Skin of body (tissue), 1 donor: ENCODE measurements at regions not wholly inside any gene's neighbourhood (a gene's known extent, or its start where the extent isn't known, plus 50 kb on each side); places are given as distances from the start of the nearest gene placed in this dataset.

Source experiments
- DNase-seq: peaks from one replicate; lab custom pipeline; 2025; lab: John Stamatoyannopoulos, UW

- DNase-seq: no peak
Observed at GRCh38 chr10:78726171-78726570, 342.6 kb upstream of the ZMIZ1 start.

DNA sequence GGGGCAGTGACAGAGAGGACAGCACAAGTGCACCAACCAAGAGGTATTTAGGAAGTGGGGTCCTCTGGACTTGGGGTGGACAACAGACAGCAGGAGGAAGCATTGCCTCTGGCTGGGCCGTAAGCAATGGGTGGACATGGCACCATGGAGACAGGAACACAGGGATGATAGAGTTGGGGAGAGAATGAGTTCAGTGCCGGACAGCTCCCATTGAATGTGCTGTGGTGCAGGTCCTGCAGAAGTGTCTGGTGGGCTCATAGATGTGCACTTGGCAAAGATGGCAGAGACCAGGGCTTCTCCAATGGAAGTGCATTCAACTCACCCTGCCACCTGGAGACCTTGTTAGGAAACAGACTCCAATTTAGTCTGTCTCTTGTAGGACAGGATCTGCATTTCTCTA is 341.5 kb upstream of the ZMIZ1 start:
- no peak for DNase-seq

DNA sequence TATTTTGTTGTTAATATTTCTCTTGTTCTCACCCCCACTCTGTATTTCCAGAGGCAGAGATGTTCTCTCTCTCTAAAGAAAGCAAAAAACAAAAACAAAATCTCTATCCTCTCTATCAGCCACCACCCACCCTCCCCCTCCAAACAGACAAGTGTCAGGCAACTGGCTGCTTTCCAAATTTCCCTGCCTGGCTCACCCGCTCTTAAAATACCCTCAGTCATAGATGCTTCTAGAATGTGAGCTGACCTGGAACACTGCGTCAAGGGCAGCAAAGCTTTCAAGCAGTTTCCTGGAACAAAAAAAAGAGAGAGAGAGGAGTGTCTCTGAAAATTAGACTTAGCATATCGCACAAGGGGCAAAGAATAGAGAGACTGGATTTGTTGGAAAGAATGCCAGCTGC is 341.0 kb upstream of the ZMIZ1 start:
- DNase-seq: no peak

DNA sequence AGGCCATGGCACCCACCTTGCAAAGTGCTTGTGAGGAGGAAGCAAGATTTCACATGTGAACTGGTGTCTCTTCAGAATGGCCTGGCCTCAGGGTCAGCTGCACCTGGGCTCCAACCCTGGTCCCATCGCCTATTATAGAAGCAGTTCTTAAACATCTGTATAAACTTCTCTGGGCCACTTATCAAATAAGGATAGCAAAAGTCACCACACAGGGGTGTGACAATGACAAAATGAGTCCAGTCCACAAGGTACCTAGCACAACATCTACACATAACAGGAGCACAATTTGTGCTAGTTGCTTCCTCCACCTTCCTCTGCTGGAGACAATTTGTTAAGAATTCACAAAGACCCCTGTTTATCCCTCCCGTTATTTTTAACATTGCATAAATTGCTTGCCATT is 340.6 kb upstream of the ZMIZ1 start:
- DNase-seq: no peak

DNA sequence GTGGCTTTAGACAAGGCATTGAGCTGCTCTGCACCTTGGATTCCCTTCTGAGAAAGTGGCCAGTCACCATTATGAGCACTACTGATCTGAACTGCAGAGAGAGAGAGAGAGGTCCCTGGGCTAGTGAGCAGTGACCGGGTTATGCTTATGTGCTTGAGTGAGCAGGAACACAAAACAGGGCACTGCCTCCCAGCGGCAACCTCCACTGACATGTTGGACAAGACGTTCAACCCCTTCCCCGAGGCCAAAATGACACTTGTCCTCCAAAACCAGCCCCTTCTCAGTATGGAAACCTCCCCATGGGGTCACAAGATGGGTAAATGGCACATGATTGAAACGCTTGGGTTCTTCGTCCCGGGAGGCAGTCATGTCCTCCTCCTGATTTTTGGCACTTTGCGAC is 339.4 kb upstream of the ZMIZ1 start:
- no peak for DNase-seq

DNA sequence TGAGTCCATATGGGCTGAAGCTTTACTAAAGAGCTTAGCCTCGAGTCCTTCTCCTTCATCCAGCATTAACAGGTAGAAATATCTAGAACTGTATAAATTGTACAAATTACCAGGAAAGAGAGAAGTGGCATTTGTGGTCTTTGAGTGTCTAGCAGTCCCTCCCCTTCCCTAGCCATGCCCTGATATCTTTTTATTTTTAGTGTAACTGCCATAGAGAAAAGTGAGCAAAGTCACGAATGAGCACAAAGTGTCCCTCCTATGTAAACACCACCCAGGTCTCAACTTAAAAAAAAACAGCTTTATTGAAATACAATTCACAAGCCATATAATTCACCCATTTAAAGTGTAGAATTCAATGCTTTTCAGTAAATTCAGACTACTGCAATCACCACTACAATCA is 339.0 kb upstream of the ZMIZ1 start:
- no peak for DNase-seq

DNA sequence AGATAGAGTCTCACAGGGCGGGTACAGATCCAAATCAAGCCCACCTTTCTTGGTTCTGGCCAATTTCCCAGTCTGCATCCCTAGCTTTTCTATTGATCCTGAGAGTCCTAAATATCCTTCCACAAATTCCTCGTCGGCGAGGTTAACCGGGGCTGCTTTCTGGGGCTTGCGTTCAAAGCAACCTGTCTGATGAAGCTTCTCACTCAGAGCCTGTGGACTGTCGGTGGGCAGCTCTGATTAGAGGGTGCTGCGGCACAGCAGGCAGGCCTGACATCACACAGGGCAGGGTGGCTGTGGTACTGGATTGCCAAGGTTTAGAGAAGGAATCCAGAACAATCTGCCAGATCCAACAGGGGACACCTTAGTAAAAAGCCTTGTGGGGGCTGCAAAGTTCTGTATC is 338.0 kb upstream of the ZMIZ1 start:
- no peak for DNase-seq

- no peak for DNase-seq
Observed at GRCh38 chr10:78731675-78732074, 337.1 kb upstream of the ZMIZ1 start.

DNA sequence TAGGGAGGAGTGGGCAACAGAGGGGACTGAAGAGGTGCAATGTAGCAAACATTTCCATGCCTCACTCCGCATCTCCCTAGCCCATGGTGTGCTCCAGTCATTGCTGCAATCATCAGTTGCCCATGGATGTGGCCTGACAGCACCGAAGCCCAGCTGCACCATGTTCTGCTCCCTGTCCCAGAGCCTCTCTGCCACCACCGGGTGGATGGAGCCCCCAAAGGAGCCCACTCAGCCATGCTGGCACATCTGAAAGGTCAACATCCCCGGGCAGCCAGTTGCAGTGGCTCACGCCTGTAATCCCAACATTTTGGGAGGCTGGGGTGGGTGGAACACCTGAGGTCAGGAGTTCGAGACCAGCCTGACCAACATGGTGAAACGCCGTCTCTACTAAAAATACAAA is 336.4 kb upstream of the ZMIZ1 start:
- DNase-seq: no peak

GRCh38 chr10:78736926-78737630 is 331.7 kb upstream of the ZMIZ1 start:
- DNase-seq: no peak

GRCh38 chr10:78737883-78738856 is 330.6 kb upstream of the ZMIZ1 start:
- no peak for DNase-seq

DNA sequence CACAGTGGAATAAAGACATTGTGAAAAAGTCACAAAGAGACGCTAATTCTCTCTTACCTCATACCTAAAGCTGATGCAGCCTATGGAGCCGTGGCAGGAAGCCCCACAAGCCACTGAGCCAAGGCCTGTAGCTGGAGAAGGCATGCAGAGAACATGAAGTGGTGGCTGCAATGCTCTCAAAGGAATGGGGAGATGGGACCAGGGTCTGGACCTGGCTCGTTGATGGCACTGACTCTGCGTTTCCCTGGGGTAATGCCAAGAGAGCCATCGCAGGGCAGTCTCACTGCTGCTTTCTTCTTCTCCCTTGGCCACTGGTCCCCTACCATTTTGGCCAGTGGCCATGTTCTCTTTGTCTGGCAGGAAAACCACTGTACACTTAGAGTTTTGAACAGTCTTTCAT is 329.9 kb upstream of the ZMIZ1 start:
- no peak for DNase-seq

GRCh38 chr10:78739444-78740053 is 329.2 kb upstream of the ZMIZ1 start:
- no peak for DNase-seq

DNA sequence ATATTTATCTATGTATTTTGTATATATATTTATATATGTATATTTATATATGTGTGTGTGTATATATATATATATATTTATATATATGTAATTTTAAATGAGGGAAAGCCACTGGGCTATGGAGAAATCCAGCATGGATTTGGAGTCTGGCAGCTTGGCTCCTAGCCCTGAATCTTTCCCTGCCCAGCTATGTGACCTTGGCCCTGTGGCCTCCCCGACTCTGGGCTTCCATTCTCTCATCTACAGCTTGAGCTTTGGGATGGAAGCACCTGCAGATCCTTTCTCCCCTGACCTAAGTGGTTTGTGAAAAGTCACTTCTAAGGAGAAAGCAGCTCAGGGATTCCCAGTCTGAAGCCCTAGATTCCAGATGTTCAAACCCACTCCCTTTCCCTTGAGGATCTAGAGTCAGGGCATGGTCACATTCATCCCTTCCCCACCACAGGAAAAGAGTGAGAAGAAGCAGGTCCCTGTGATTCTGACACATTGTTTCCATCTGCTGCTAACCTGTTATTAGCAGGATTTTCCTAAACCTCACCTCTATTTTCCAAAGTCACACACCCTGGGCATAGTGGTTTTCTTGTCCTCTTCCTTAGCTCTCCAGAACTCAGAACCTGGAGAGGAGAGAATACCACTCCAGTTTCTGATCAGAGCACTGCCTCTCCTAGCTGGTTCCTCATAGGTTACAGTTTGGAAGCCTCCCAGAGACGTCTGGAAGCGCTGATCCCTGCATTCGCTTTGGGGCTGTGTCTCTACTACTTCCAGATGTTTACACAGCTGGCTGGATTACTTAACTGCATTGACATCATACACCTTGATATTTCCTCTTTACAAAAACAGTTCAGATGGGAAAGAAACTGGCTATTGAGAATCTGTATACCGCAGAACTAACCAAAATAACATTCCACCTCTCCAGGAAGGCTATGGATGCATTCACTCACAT is 327.5 kb upstream of the ZMIZ1 start:
- peak; percentile 70 for DNase-seq

- DNase-seq: no peak
Observed at GRCh38 chr10:78742406-78742729, 326.4 kb upstream of the ZMIZ1 start.

GRCh38 chr10:78742730-78743615 is 325.8 kb upstream of the ZMIZ1 start:
- DNase-seq: peak; percentile 79

DNA sequence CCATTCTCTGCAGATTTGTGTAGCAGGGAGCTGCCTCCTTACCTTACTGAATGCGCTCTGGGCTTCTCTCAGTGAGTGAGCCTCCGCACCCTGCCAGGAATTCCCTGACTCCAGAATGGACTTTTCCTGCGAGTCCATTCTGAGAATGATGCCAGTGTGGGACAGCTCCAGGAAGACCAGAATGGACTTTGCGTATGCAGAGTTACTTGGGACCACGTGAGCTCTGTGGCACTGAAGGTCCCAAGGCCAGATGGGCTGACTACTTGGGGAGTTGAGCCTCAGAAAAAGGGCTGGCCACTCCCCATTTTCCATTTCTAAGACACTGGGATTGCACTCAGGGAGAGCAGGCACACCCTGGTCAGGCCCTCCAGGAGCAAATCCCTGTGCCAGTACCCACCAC is 324.7 kb upstream of the ZMIZ1 start:
- no peak for DNase-seq

- DNase-seq: no peak
Observed at GRCh38 chr10:78744491-78745090, 324.2 kb upstream of the ZMIZ1 start.

- no peak for DNase-seq
Observed at GRCh38 chr10:78745441-78745840, 323.3 kb upstream of the ZMIZ1 start.
